Right lobe of liver (tissue), 4 donors: ENCODE measurements at regions not wholly inside any gene's neighbourhood (a gene's known extent, or its start where the extent isn't known, plus 50 kb on each side); places are given as distances from the start of the nearest gene placed in this dataset.

Source experiments
- CTCF ChIP-seq, 4 donors: fragments of 200-600 bp in 3 of 4; fragments of 450-650 bp in 1 of 4; IDR thresholded peaks; one replicate each; pipeline versions ENCODE4 v1.5.1 to v1.8.0; 2016 to 2022; ENCODE audit warnings: antibody characterized with exemption in 4 of 4, mild to moderate bottlenecking in 2 of 4
- POLR2A ChIP-seq: fragments of 450-650 bp; IDR thresholded peaks from one replicate; pipeline ENCODE4 v1.6.1; 2017; ENCODE audit warnings: antibody characterized with exemption, mild to moderate bottlenecking
- donor health status: DM: no; HTN: no; CAD: no.
- donor health status: DM: no; HTN: no; CAD: no.
- donor health status: DM: no; HTN: yes; CAD: no.

- TF ChIP-seq CTCF (IDR thresholded peaks at IDR 0.05), result no peak
- no peak for TF ChIP-seq POLR2A
Measured at GRCh38 chr6:14883921-14884320, 361.9 kb upstream of the JARID2 start.
